Gastrocnemius medialis (tissue), 4 donors: ENCODE measurements at regions not wholly inside any gene's neighbourhood (a gene's known extent, or its start where the extent isn't known, plus 50 kb on each side); places are given as distances from the start of the nearest gene placed in this dataset.

Experiments
- POLR2A ChIP-seq, 2 donors: fragments of 450-650 bp; IDR thresholded peaks; one replicate each; pipeline ENCODE4 v1.6.1; 2017; ENCODE audit warnings: antibody characterized with exemption in 2 of 2, mild to moderate bottlenecking in 2 of 2, moderate library complexity in 2 of 2
- TF ChIP-seq, protein P1 (sequence below), 5 experiments: fragments of 450-650 bp in 3 of 5; fragments of 200-600 bp in 2 of 5; sonication (generic) in 2 of 5; IDR thresholded peaks in 4 of 5; conservative IDR thresholded peaks in 1 of 5; 1 replicate in 4 of 5; 2 replicates in 1 of 5; pipeline ENCODE4 v1.5.1; 2016 to 2019; ENCODE audit warnings: antibody characterized with exemption in 5 of 5, mild to moderate bottlenecking in 3 of 5, moderate library complexity in 3 of 5

DNA sequence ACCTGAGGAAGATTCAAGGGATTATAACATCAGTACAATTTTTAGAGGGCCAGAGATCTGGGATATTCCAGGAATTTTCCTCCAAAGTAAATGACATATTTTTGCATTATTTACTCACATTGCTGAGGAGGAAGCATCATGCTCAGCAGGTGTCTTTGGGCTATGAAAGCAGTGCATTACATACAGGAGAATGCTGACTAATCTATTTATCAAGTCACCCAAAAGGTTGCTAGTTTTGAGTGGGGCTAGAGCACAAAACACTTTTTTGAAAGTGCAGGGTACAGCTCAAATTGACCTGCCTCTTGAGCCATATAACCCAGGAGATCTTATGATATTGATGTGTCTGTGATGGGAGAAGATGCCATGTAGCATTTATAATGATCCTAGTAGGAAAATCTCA, 603.1 kb downstream of the POM121L12 start:
- TF ChIP-seq, protein P1, sequence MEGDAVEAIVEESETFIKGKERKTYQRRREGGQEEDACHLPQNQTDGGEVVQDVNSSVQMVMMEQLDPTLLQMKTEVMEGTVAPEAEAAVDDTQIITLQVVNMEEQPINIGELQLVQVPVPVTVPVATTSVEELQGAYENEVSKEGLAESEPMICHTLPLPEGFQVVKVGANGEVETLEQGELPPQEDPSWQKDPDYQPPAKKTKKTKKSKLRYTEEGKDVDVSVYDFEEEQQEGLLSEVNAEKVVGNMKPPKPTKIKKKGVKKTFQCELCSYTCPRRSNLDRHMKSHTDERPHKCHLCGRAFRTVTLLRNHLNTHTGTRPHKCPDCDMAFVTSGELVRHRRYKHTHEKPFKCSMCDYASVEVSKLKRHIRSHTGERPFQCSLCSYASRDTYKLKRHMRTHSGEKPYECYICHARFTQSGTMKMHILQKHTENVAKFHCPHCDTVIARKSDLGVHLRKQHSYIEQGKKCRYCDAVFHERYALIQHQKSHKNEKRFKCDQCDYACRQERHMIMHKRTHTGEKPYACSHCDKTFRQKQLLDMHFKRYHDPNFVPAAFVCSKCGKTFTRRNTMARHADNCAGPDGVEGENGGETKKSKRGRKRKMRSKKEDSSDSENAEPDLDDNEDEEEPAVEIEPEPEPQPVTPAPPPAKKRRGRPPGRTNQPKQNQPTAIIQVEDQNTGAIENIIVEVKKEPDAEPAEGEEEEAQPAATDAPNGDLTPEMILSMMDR (IDR thresholded peaks at IDR 0.05 in 4 of 5, conservative IDR thresholded peaks at IDR 0.05 in 1 of 5), result no peak
- no peak for TF ChIP-seq POLR2A (IDR thresholded peaks at IDR 0.05)
